ENCODE measurements at regions not wholly inside any gene's neighbourhood (a gene's known extent, or its start where the extent isn't known, plus 50 kb on each side); places are given as distances from the start of the nearest gene placed in this dataset.

GRCh38 chr4:114109776-114110175, 130.3 kb upstream of the ARSJ start:
- no peak overlapping the region for H3K27ac ChIP-seq (ENCODE audit: insufficient read depth, low read length)
- no peaks in the 10 kb centered on the region for H3K36me3 ChIP-seq (ENCODE audit: control insufficient read depth, insufficient read depth, low read length)
- TF ChIP-seq CTCF (conservative IDR thresholded peaks at IDR 0.05 in 1 of 2, IDR thresholded peaks at IDR 0.05 in 1 of 2; ENCODE audit: low read depth in 1 of 2, low read length in 2 of 2) (no peak), EZH2 (IDR thresholded peaks at IDR 0.05; ENCODE audit: low read length, missing control alignments) (no peak)
- H4K20me1 ChIP-seq (ENCODE audit: control insufficient read depth, extremely low read depth, insufficient read depth, low read length), result no peaks in the 10 kb centered on the region
- no peaks in the 10 kb centered on the region for H3K9me3 ChIP-seq (ENCODE audit: control insufficient read depth, insufficient read depth, low read depth, low read length)
- no peak overlapping the region for H2AFZ ChIP-seq (ENCODE audit: low read length)
- no peak overlapping the region for H3K4me3 ChIP-seq (replicated peaks in 1 of 4; ENCODE audit: control extremely low read depth in 1 of 4, insufficient read depth in 1 of 4, low read depth in 3 of 4, low read length in 4 of 4)
- DNase-seq (ENCODE audit: low read depth in 2 of 2), result no peak
- no peaks in the 10 kb centered on the region for H3K79me2 ChIP-seq (ENCODE audit: control insufficient read depth, insufficient read depth, low read length)
- no peak overlapping the region for H3K4me2 ChIP-seq (ENCODE audit: extremely low read depth, insufficient read depth, low read length)
- no peaks in the 10 kb centered on the region for H3K27me3 ChIP-seq (ENCODE audit: control insufficient read depth, insufficient read depth, low read length)
- no peak overlapping the region for H3K9ac ChIP-seq (ENCODE audit: insufficient read depth, low read length)
- H3K4me1 ChIP-seq (ENCODE audit: control insufficient read depth, extremely low read depth, insufficient read depth, low read length), result no peaks in the 10 kb centered on the region

- no peak overlapping the region for H3K9ac ChIP-seq (ENCODE audit: insufficient read depth, low read length)
- H3K4me1 ChIP-seq (ENCODE audit: control insufficient read depth, extremely low read depth, insufficient read depth, low read length), result no peaks in the 10 kb centered on the region
- TF ChIP-seq CTCF (conservative IDR thresholded peaks at IDR 0.05 in 1 of 2, IDR thresholded peaks at IDR 0.05 in 1 of 2; ENCODE audit: low read depth in 1 of 2, low read length in 2 of 2), result no peak
- no peak for TF ChIP-seq EZH2 (IDR thresholded peaks at IDR 0.05; ENCODE audit: low read length, missing control alignments)
- DNase-seq (ENCODE audit: low read depth in 2 of 2), result no peak
- H3K4me2 ChIP-seq (ENCODE audit: extremely low read depth, insufficient read depth, low read length), result no peak overlapping the region
- H3K9me3 ChIP-seq (ENCODE audit: control insufficient read depth, insufficient read depth, low read depth, low read length), result no peaks in the 10 kb centered on the region
- no peaks in the 10 kb centered on the region for H3K36me3 ChIP-seq (ENCODE audit: control insufficient read depth, insufficient read depth, low read length)
- no peaks in the 10 kb centered on the region for H3K27me3 ChIP-seq (ENCODE audit: control insufficient read depth, insufficient read depth, low read length)
- H4K20me1 ChIP-seq (ENCODE audit: control insufficient read depth, extremely low read depth, insufficient read depth, low read length), result no peaks in the 10 kb centered on the region
- no peak overlapping the region for H2AFZ ChIP-seq (ENCODE audit: low read length)
- H3K4me3 ChIP-seq (replicated peaks in 1 of 4; ENCODE audit: control extremely low read depth in 1 of 4, insufficient read depth in 1 of 4, low read depth in 3 of 4, low read length in 4 of 4), result no peak overlapping the region
- no peaks in the 10 kb centered on the region for H3K79me2 ChIP-seq (ENCODE audit: control insufficient read depth, insufficient read depth, low read length)
- H3K27ac ChIP-seq (ENCODE audit: insufficient read depth, low read length), result no peak overlapping the region
Observed at GRCh38 chr4:114115526-114115925, 136.1 kb upstream of the ARSJ start.

GRCh38 chr4:114116861-114117260, 137.4 kb upstream of the ARSJ start:
- Histone ChIP-seq H3K36me3 (ENCODE audit: control insufficient read depth, insufficient read depth, low read length) (no peaks in the 10 kb centered on the region), H3K9me3 (ENCODE audit: control insufficient read depth, insufficient read depth, low read depth, low read length) (no peaks in the 10 kb centered on the region), H3K9ac (ENCODE audit: insufficient read depth, low read length) (no peak overlapping the region), H4K20me1 (ENCODE audit: control insufficient read depth, extremely low read depth, insufficient read depth, low read length) (no peaks in the 10 kb centered on the region), H3K27me3 (ENCODE audit: control insufficient read depth, insufficient read depth, low read length) (no peaks in the 10 kb centered on the region), H3K27ac (ENCODE audit: insufficient read depth, low read length) (no peak overlapping the region), H3K4me2 (ENCODE audit: extremely low read depth, insufficient read depth, low read length) (no peak overlapping the region), H3K79me2 (ENCODE audit: control insufficient read depth, insufficient read depth, low read length) (no peaks in the 10 kb centered on the region), H2AFZ (ENCODE audit: low read length) (no peak overlapping the region), H3K4me3 (replicated peaks in 1 of 4; ENCODE audit: control extremely low read depth in 1 of 4, insufficient read depth in 1 of 4, low read depth in 3 of 4, low read length in 4 of 4) (no peak overlapping the region), H3K4me1 (ENCODE audit: control insufficient read depth, extremely low read depth, insufficient read depth, low read length) (no peaks in the 10 kb centered on the region)
- TF ChIP-seq EZH2 (IDR thresholded peaks at IDR 0.05; ENCODE audit: low read length, missing control alignments) (no peak), CTCF (conservative IDR thresholded peaks at IDR 0.05 in 1 of 2, IDR thresholded peaks at IDR 0.05 in 1 of 2; ENCODE audit: low read depth in 1 of 2, low read length in 2 of 2) (no peak)
- DNase-seq (ENCODE audit: low read depth in 2 of 2), result no peak

Data from fibroblast of lung (primary cell).